Right lobe of liver (tissue), 6 donors: ENCODE measurements at regions not wholly inside any gene's neighbourhood (a gene's known extent, or its start where the extent isn't known, plus 50 kb on each side); places are given as distances from the start of the nearest gene placed in this dataset.

Source experiments
- ATAC-seq, 4 donors: fragments of 200-7000 bp; cut with Tn5 transposase; one replicate each; pipeline ENCODE4 v1.9.1; 2020; ENCODE audit warnings: mild to moderate bottlenecking in 4 of 4, moderate library complexity in 4 of 4
- DNase-seq, 3 donors: peaks; one replicate each; pipeline ENCODE4 v3.0.0-alpha.2; 2020
- H3K27ac ChIP-seq, 3 donors: fragments of 200-600 bp; one replicate each; pipeline ENCODE4 v1.8.0; 2022
- H3K27me3 ChIP-seq, 2 donors: fragments of 200-600 bp; one replicate each; pipeline ENCODE4 v1.8.0; 2022
- H3K36me3 ChIP-seq, 4 donors: fragments of 200-600 bp; sonication (generic) in 1 of 4; one replicate each; pipeline versions ENCODE4 v1.5.1 to v1.8.0; 2017 to 2022; ENCODE audit warnings: control low read depth in 1 of 4
- H3K4me1 ChIP-seq, 4 donors: fragments of 200-600 bp; sonication (generic) in 1 of 4; one replicate each; pipeline versions ENCODE4 v1.5.1 to v1.8.0; 2017 to 2022; ENCODE audit warnings: control low read depth in 1 of 4
- H3K4me3 ChIP-seq, 3 donors: fragments of 200-600 bp; one replicate each; pipeline ENCODE4 v1.8.0; 2022
- H3K9me3 ChIP-seq, 4 donors: fragments of 200-600 bp; sonication (generic) in 1 of 4; one replicate each; pipeline versions ENCODE4 v1.5.1 to v1.8.0; 2017 to 2022; ENCODE audit warnings: control low read depth in 1 of 4
- POLR2A ChIP-seq: fragments of 450-650 bp; IDR thresholded peaks from one replicate; pipeline ENCODE4 v1.6.1; 2017; ENCODE audit warnings: antibody characterized with exemption, mild to moderate bottlenecking
- WGBS: methylation state at CpG from one replicate; pipeline ENCODE4 v1.1.6; 2018; ENCODE audit warnings: low coverage, low lambda C conversion rate; ENCODE audit not compliant: insufficient coverage; ENCODE audit errors: missing lambda C conversion rate; 5-methylcytosine and 5-hydroxymethylcytosine counted together
- intact Hi-C, 2 donors: fragments of 100-400 bp; cut with DNase I; formaldehyde crosslinking; loops; one replicate each; pipeline versions ENCODE4 v1.11.2 to v1.14.1; 2022
- TF ChIP-seq, protein P1 (sequence below), 4 donors: fragments of 200-600 bp in 3 of 4; fragments of 450-650 bp in 1 of 4; IDR thresholded peaks; one replicate each; pipeline versions ENCODE4 v1.5.1 to v1.8.0; 2016 to 2022; ENCODE audit warnings: antibody characterized with exemption in 4 of 4, mild to moderate bottlenecking in 2 of 4
- donor health status: DM: no; HTN: yes; CAD: no.
- donor health status: DM: no; HTN: no; CAD: no.
- donor health status: DM: no; HTN: no; CAD: no.
- donor health status: DM: no; HTN: yes; CAD: no.
- donor health status: DM: no; HTN: yes; CAD: no.

GRCh38 chr9:13779106-13779505 is 499.6 kb upstream of the MPDZ start:
- H3K36me3 ChIP-seq = no peaks in the 10 kb centered on the region
- no peak overlapping the region for H3K27ac ChIP-seq
- intact Hi-C loops = no loop called here
- no peaks in the 10 kb centered on the region for H3K9me3 ChIP-seq
- H3K4me3 ChIP-seq = no peak overlapping the region
- 65% methylated on average over 5 of the region's 5 CpGs for WGBS
- ATAC-seq = no peak
- no peak for TF ChIP-seq POLR2A
- TF ChIP-seq, protein P1, sequence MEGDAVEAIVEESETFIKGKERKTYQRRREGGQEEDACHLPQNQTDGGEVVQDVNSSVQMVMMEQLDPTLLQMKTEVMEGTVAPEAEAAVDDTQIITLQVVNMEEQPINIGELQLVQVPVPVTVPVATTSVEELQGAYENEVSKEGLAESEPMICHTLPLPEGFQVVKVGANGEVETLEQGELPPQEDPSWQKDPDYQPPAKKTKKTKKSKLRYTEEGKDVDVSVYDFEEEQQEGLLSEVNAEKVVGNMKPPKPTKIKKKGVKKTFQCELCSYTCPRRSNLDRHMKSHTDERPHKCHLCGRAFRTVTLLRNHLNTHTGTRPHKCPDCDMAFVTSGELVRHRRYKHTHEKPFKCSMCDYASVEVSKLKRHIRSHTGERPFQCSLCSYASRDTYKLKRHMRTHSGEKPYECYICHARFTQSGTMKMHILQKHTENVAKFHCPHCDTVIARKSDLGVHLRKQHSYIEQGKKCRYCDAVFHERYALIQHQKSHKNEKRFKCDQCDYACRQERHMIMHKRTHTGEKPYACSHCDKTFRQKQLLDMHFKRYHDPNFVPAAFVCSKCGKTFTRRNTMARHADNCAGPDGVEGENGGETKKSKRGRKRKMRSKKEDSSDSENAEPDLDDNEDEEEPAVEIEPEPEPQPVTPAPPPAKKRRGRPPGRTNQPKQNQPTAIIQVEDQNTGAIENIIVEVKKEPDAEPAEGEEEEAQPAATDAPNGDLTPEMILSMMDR (IDR thresholded peaks at IDR 0.05) = no peak
- H3K4me1 ChIP-seq = no peaks in the 10 kb centered on the region
- DNase-seq = no peak
- no peaks in the 10 kb centered on the region for H3K27me3 ChIP-seq

DNA sequence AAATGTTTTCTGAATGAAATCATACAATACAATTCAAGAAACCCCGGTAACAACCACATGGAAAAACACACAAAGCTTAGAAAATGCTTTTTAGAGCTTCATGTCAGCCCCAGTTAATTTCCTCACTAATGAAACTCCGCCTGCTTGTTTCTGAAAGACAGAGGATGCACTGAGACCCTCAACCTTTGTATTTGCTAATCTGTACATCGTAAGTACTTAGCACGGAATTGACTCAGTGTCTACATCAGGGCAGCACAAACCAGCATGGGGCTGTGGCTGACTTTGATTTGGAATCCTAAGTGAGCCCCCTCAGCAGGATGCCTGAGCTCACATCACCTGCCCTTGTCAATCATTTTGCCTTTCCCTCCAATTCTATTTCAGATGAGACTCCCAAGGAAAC is 499.1 kb upstream of the MPDZ start:
- 79% methylated on average over 2 of the region's 4 CpGs for WGBS
- DNase-seq (no peak), ATAC-seq (no peak)
- no peaks in the 10 kb centered on the region for H3K9me3 ChIP-seq
- no peak for TF ChIP-seq POLR2A
- H3K36me3 ChIP-seq = no peaks in the 10 kb centered on the region
- no peak overlapping the region for H3K4me3 ChIP-seq
- intact Hi-C loops = no loop called here
- no peak overlapping the region for H3K27ac ChIP-seq
- no peaks in the 10 kb centered on the region for H3K27me3 ChIP-seq
- no peaks in the 10 kb centered on the region for H3K4me1 ChIP-seq

GRCh38 chr9:13770956-13771355 is 491.5 kb upstream of the MPDZ start:
- Histone ChIP-seq H3K36me3 (no peaks in the 10 kb centered on the region), H3K27me3 (no peaks in the 10 kb centered on the region), H3K27ac (no peak overlapping the region), H3K9me3 (no peaks in the 10 kb centered on the region), H3K4me3 (no peak overlapping the region), H3K4me1 (no peaks in the 10 kb centered on the region)
- no peak for ATAC-seq
- no peak for DNase-seq
- WGBS = 75% methylated on average over 3 of the region's 3 CpGs
- intact Hi-C loops = no loop called here
- TF ChIP-seq, protein P1 (IDR thresholded peaks at IDR 0.05) = no peak
- TF ChIP-seq POLR2A = no peak

GRCh38 chr9:13769641-13770040 is 490.1 kb upstream of the MPDZ start:
- Histone ChIP-seq H3K4me3 (no peak overlapping the region), H3K27me3 (no peaks in the 10 kb centered on the region), H3K4me1 (no peaks in the 10 kb centered on the region), H3K36me3 (no peaks in the 10 kb centered on the region), H3K9me3 (no peaks in the 10 kb centered on the region), H3K27ac (no peak overlapping the region)
- ATAC-seq = no peak
- 44% methylated on average over 1 of the region's 1 CpG for WGBS
- intact Hi-C loops = no loop called here
- DNase-seq = no peak
- no peak for TF ChIP-seq POLR2A
- TF ChIP-seq, protein P1 (IDR thresholded peaks at IDR 0.05) = no peak

GRCh38 chr9:13769006-13769405 is 489.5 kb upstream of the MPDZ start:
- ATAC-seq (no peak), DNase-seq (no peak)
- Histone ChIP-seq H3K4me1 (no peaks in the 10 kb centered on the region), H3K27ac (no peak overlapping the region), H3K4me3 (no peak overlapping the region), H3K27me3 (no peaks in the 10 kb centered on the region), H3K36me3 (no peaks in the 10 kb centered on the region), H3K9me3 (no peaks in the 10 kb centered on the region)
- WGBS = 83% methylated on average over 1 of the region's 3 CpGs
- TF ChIP-seq POLR2A = no peak
- TF ChIP-seq, protein P1 (IDR thresholded peaks at IDR 0.05) = no peak
- intact Hi-C loops = no loop called here
